Fibroblast of lung (primary cell): ENCODE measurements at regions not wholly inside any gene's neighbourhood (a gene's known extent, or its start where the extent isn't known, plus 50 kb on each side); places are given as distances from the start of the nearest gene placed in this dataset.

Experiments used
- DNase-seq, 2 donors: peaks; one replicate each; pipeline versions ENCODE4 v3.0.0 to v3.0.0-alpha.2; 2010; ENCODE audit warnings: low read depth in 2 of 2
- H2AFZ ChIP-seq: 2 replicates; pipeline ENCODE4 v1.5.1; 2012; ENCODE audit warnings: low read length, control low read depth, inconsistent platforms
- H3K27ac ChIP-seq: 2 replicates; pipeline ENCODE4 v1.5.1; 2011; ENCODE audit warnings: low read length, control low read depth; ENCODE audit not compliant: insufficient read depth
- H3K27me3 ChIP-seq: 2 replicates; pipeline ENCODE4 v1.5.1; 2011; ENCODE audit warnings: mild to moderate bottlenecking, low read length; ENCODE audit not compliant: control insufficient read depth, insufficient read depth
- H3K36me3 ChIP-seq: 2 replicates; pipeline ENCODE4 v1.5.1; 2011; ENCODE audit warnings: low read length; ENCODE audit not compliant: control insufficient read depth, insufficient read depth
- H3K4me1 ChIP-seq: 2 replicates; pipeline ENCODE4 v1.5.1; 2011; ENCODE audit warnings: low read length; ENCODE audit not compliant: control insufficient read depth, insufficient read depth; ENCODE audit errors: extremely low read depth
- H3K4me2 ChIP-seq: 2 replicates; pipeline ENCODE4 v1.5.1; 2011; ENCODE audit warnings: low read length, control low read depth; ENCODE audit not compliant: insufficient read depth; ENCODE audit errors: extremely low read depth
- H3K4me3 ChIP-seq, 4 experiments: fragments of 200-600 bp in 1 of 4; sonication (generic) in 1 of 4; replicated peaks in 1 of 4; 2 replicates each; pipeline ENCODE4 v1.5.1; 2011 to 2016; ENCODE audit warnings: low read length in 4 of 4, low read depth in 3 of 4, mild to moderate bottlenecking in 3 of 4, control low read depth in 2 of 4, inconsistent platforms in 1 of 4, mixed read lengths in 1 of 4; ENCODE audit not compliant: insufficient read depth in 1 of 4; ENCODE audit errors: control extremely low read depth in 1 of 4
- H3K79me2 ChIP-seq: 2 replicates; pipeline ENCODE4 v1.5.1; 2012; ENCODE audit warnings: mild to moderate bottlenecking, low read length, inconsistent platforms; ENCODE audit not compliant: control insufficient read depth, insufficient read depth
- H3K9ac ChIP-seq: 2 replicates; pipeline ENCODE4 v1.5.1; 2011; ENCODE audit warnings: mild to moderate bottlenecking, low read length, control low read depth; ENCODE audit not compliant: insufficient read depth
- H3K9me3 ChIP-seq: 2 replicates; pipeline ENCODE4 v1.5.1; 2012; ENCODE audit warnings: low read depth, low read length; ENCODE audit not compliant: control insufficient read depth, insufficient read depth
- H4K20me1 ChIP-seq: 2 replicates; pipeline ENCODE4 v1.5.1; 2011; ENCODE audit warnings: low read length; ENCODE audit not compliant: control insufficient read depth, insufficient read depth; ENCODE audit errors: extremely low read depth
- EZH2 ChIP-seq: IDR thresholded peaks from 2 replicates; pipeline ENCODE4 v1.5.1; 2012; ENCODE audit warnings: low read length, control low read depth, mild to moderate bottlenecking; ENCODE audit errors: missing control alignments
- TF ChIP-seq, protein P1 (sequence below), 2 donors: IDR thresholded peaks in 1 of 2; conservative IDR thresholded peaks in 1 of 2; 1 replicate in 1 of 2; 2 replicates in 1 of 2; pipeline ENCODE4 v1.5.1; 2011 to 2012; ENCODE audit warnings: low read length in 2 of 2, control low read depth in 1 of 2, inconsistent platforms in 1 of 2, low read depth in 1 of 2, mild to moderate bottlenecking in 1 of 2

- H3K4me3 ChIP-seq = no peak overlapping the region
- no peaks in the 10 kb centered on the region for H3K4me1 ChIP-seq
- H4K20me1 ChIP-seq = no peaks in the 10 kb centered on the region
- H3K9me3 ChIP-seq = no peaks in the 10 kb centered on the region
- no peak for TF ChIP-seq EZH2
- TF ChIP-seq, protein P1, sequence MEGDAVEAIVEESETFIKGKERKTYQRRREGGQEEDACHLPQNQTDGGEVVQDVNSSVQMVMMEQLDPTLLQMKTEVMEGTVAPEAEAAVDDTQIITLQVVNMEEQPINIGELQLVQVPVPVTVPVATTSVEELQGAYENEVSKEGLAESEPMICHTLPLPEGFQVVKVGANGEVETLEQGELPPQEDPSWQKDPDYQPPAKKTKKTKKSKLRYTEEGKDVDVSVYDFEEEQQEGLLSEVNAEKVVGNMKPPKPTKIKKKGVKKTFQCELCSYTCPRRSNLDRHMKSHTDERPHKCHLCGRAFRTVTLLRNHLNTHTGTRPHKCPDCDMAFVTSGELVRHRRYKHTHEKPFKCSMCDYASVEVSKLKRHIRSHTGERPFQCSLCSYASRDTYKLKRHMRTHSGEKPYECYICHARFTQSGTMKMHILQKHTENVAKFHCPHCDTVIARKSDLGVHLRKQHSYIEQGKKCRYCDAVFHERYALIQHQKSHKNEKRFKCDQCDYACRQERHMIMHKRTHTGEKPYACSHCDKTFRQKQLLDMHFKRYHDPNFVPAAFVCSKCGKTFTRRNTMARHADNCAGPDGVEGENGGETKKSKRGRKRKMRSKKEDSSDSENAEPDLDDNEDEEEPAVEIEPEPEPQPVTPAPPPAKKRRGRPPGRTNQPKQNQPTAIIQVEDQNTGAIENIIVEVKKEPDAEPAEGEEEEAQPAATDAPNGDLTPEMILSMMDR (conservative IDR thresholded peaks at IDR 0.05 in 1 of 2, IDR thresholded peaks at IDR 0.05 in 1 of 2; ENCODE audit: low read depth in 1 of 2, low read length in 2 of 2) = no peak
- no peak for DNase-seq
- H3K27me3 ChIP-seq = no peaks in the 10 kb centered on the region
- H3K79me2 ChIP-seq = no peaks in the 10 kb centered on the region
- H3K27ac ChIP-seq = no peak overlapping the region
- H2AFZ ChIP-seq = no peak overlapping the region
- no peak overlapping the region for H3K9ac ChIP-seq
- H3K4me2 ChIP-seq = no peak overlapping the region
- H3K36me3 ChIP-seq = no peaks in the 10 kb centered on the region
Measured at GRCh38 chr10:120017733-120018417, 125.3 kb downstream of the SEC23IP start.

DNA sequence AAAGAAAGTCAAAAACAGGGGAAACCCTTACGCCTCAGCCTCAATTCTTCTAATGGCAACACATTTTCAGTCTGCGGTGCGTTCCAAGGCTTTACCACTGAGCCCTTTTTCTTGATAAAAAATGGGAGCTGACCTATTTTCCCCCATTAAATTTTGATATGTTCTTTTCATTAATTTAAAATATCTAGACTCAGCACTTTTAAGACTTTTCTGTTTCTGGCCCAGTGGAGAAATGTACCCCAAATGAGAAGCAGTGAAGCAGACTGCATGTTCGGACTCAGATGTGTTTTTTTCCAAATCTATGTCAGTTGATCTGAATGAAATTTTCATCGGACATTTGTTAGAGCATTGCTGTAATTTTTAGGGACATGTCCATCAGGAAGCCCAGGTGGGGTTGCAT lies 126.2 kb downstream of the SEC23IP start:
- no peaks in the 10 kb centered on the region for H3K9me3 ChIP-seq
- no peaks in the 10 kb centered on the region for H3K79me2 ChIP-seq
- H3K36me3 ChIP-seq = no peaks in the 10 kb centered on the region
- H2AFZ ChIP-seq = no peak overlapping the region
- no peaks in the 10 kb centered on the region for H3K27me3 ChIP-seq
- no peaks in the 10 kb centered on the region for H3K4me1 ChIP-seq
- H3K4me3 ChIP-seq = no peak overlapping the region
- H4K20me1 ChIP-seq = no peaks in the 10 kb centered on the region
- H3K27ac ChIP-seq = no peak overlapping the region
- no peak for TF ChIP-seq EZH2
- TF ChIP-seq, protein P1 (conservative IDR thresholded peaks at IDR 0.05 in 1 of 2, IDR thresholded peaks at IDR 0.05 in 1 of 2; ENCODE audit: low read depth in 1 of 2, low read length in 2 of 2) = no peak
- DNase-seq = no peak
- H3K4me2 ChIP-seq = no peak overlapping the region
- no peak overlapping the region for H3K9ac ChIP-seq

DNA sequence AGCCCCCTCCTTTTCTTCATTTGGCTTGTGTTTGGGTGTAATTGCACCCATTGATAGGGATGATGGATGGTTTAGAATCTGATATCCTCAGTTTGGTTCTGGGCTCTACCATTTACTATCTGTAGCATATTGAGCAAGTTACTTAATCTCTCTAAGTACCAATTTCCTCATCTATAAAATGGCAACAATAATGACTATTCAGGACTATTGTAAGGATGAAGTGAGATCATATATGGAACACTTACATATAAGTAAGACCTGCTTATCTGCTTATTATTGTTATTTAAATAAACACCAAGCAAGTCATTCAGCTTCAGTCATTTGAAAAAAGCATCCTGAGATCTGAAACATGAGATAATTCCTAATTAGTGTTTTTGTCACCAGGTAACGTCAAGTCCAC lies 127.0 kb downstream of the SEC23IP start:
- no peaks in the 10 kb centered on the region for H3K27me3 ChIP-seq
- H3K4me1 ChIP-seq = no peaks in the 10 kb centered on the region
- H3K4me3 ChIP-seq = no peak overlapping the region
- no peak overlapping the region for H3K27ac ChIP-seq
- TF ChIP-seq, protein P1 (conservative IDR thresholded peaks at IDR 0.05 in 1 of 2, IDR thresholded peaks at IDR 0.05 in 1 of 2; ENCODE audit: low read depth in 1 of 2, low read length in 2 of 2) = no peak
- no peak for TF ChIP-seq EZH2
- no peaks in the 10 kb centered on the region for H4K20me1 ChIP-seq
- H3K79me2 ChIP-seq = no peaks in the 10 kb centered on the region
- no peaks in the 10 kb centered on the region for H3K9me3 ChIP-seq
- no peak overlapping the region for H3K9ac ChIP-seq
- H3K36me3 ChIP-seq = no peaks in the 10 kb centered on the region
- H2AFZ ChIP-seq = no peak overlapping the region
- no peak overlapping the region for H3K4me2 ChIP-seq
- no peak for DNase-seq
